SK-N-MC (cell line): ENCODE measurements at regions not wholly inside any gene's neighbourhood (a gene's known extent, or its start where the extent isn't known, plus 50 kb on each side); places are given as distances from the start of the nearest gene placed in this dataset.

Experiments used
- DNase-seq: peaks from one replicate; pipeline ENCODE4 v3.0.0-alpha.2; 2011; ENCODE audit warnings: low read depth, low spot score
- H3K27ac ChIP-seq: fragments of 200-600 bp; sonication (generic); 2 replicates; pipeline ENCODE4 v1.5.1; 2016; ENCODE audit warnings: mixed run types
- H3K36me3 ChIP-seq: fragments of 200-600 bp; sonication (generic); 2 replicates; pipeline ENCODE4 v1.6.1; 2017; ENCODE audit warnings: antibody characterized with exemption, low read length, mixed read lengths; ENCODE audit not compliant: insufficient read depth
- H3K4me3 ChIP-seq: fragments of 200-600 bp; sonication (generic); 2 replicates; pipeline ENCODE4 v1.5.1; 2016
- H3K9ac ChIP-seq: fragments of 200-600 bp; sonication (generic); 2 replicates; pipeline ENCODE4 v1.8.0; 2017; ENCODE audit warnings: mixed run types, mixed read lengths; ENCODE audit not compliant: insufficient read length
- H3K9me3 ChIP-seq: fragments of 200-600 bp; sonication (generic); 2 replicates; pipeline ENCODE4 v1.6.1; 2017; ENCODE audit warnings: low read depth, mild to moderate bottlenecking, antibody characterized with exemption, low read length, moderate library complexity, mixed read lengths
- EZH2 ChIP-seq: fragments of 200-600 bp; sonication (generic); IDR thresholded peaks from one replicate; pipeline ENCODE4 v1.6.1; 2017; ENCODE audit warnings: antibody characterized with exemption
- FOXP2 ChIP-seq: optimal IDR thresholded peaks from 2 replicates; pipeline ENCODE3; 2011; ENCODE audit warnings: mild to moderate bottlenecking, moderate library complexity; ENCODE audit not compliant: insufficient read depth; ENCODE audit errors: extremely low read length, control extremely low read depth
- POLR2AphosphoS5 ChIP-seq: IDR thresholded peaks from 2 replicates; pipeline ENCODE4 v1.6.1; 2012; ENCODE audit warnings: mild to moderate bottlenecking, low read depth, low read length, borderline replicate concordance

- Histone ChIP-seq H3K4me3 (peak overlapping the region; percentile 76), H3K9ac (peak overlapping the region; percentile 46), H3K27ac (0 out of 2 replicates have a peak overlapping the region, but pooled peaks have one; percentile 1), H3K36me3 (no peaks in the 10 kb centered on the region), H3K9me3 (no peaks in the 10 kb centered on the region)
- peak; percentile 56 for DNase-seq
- TF ChIP-seq POLR2AphosphoS5 = no peak
- TF ChIP-seq FOXP2 = no peak
- no peak for TF ChIP-seq EZH2
These were observed 407.9 kb downstream of the PCDH18 start for GRCh38 chr4:137124278-137124932.

GRCh38 chr4:137122876-137123275 lies 409.4 kb downstream of the PCDH18 start:
- no peak for TF ChIP-seq EZH2
- TF ChIP-seq POLR2AphosphoS5 = no peak
- no peak for TF ChIP-seq FOXP2
- no peak for DNase-seq
- no peaks in the 10 kb centered on the region for H3K9me3 ChIP-seq
- H3K9ac ChIP-seq = no peak overlapping the region
- H3K4me3 ChIP-seq = no peak overlapping the region
- H3K27ac ChIP-seq = no peak overlapping the region
- no peaks in the 10 kb centered on the region for H3K36me3 ChIP-seq

GRCh38 chr4:137116144-137116543 lies 416.1 kb downstream of the PCDH18 start:
- no peak overlapping the region for H3K27ac ChIP-seq
- H3K4me3 ChIP-seq = no peak overlapping the region
- H3K9ac ChIP-seq = no peak overlapping the region
- no peak for DNase-seq
- peaks cover 8% of the 10 kb centered on the region; the same call in 1 of the 2 replicates for H3K9me3 ChIP-seq
- no peaks in the 10 kb centered on the region for H3K36me3 ChIP-seq
- TF ChIP-seq EZH2 = no peak
- no peak for TF ChIP-seq POLR2AphosphoS5
- TF ChIP-seq FOXP2 = no peak

GRCh38 chr4:137106733-137107132 lies 425.6 kb downstream of the PCDH18 start:
- H3K9ac ChIP-seq = no peak overlapping the region
- H3K36me3 ChIP-seq = no peaks in the 10 kb centered on the region
- H3K4me3 ChIP-seq = no peak overlapping the region
- H3K27ac ChIP-seq = no peak overlapping the region
- H3K9me3 ChIP-seq = 0 out of 2 replicates have a peak, but pooled peaks cover 4% of the 10 kb centered on the region
- no peak for DNase-seq
- TF ChIP-seq EZH2 (no peak), FOXP2 (no peak), POLR2AphosphoS5 (no peak)

GRCh38 chr4:137106287-137106686 lies 426.0 kb downstream of the PCDH18 start:
- no peak for TF ChIP-seq EZH2
- TF ChIP-seq FOXP2 = no peak
- TF ChIP-seq POLR2AphosphoS5 = no peak
- DNase-seq = no peak
- Histone ChIP-seq H3K27ac (no peak overlapping the region), H3K9ac (no peak overlapping the region), H3K36me3 (no peaks in the 10 kb centered on the region), H3K9me3 (0 out of 2 replicates have a peak, but pooled peaks cover 4% of the 10 kb centered on the region), H3K4me3 (no peak overlapping the region)

GRCh38 chr4:137090951-137091350 lies 441.3 kb downstream of the PCDH18 start:
- Histone ChIP-seq H3K36me3 (no peaks in the 10 kb centered on the region), H3K27ac (no peak overlapping the region), H3K4me3 (no peak overlapping the region), H3K9ac (no peak overlapping the region), H3K9me3 (no peaks in the 10 kb centered on the region)
- TF ChIP-seq FOXP2 (no peak), POLR2AphosphoS5 (no peak), EZH2 (no peak)
- DNase-seq = no peak

GRCh38 chr4:137083571-137084135 lies 448.6 kb downstream of the PCDH18 start:
- no peaks in the 10 kb centered on the region for H3K36me3 ChIP-seq
- TF ChIP-seq FOXP2 = no peak
- no peak for TF ChIP-seq EZH2
- TF ChIP-seq POLR2AphosphoS5 = no peak
- H3K9me3 ChIP-seq = no peaks in the 10 kb centered on the region
- DNase-seq = no peak
- no peak overlapping the region for H3K9ac ChIP-seq
- no peak overlapping the region for H3K4me3 ChIP-seq
- no peak overlapping the region for H3K27ac ChIP-seq

GRCh38 chr4:137082061-137082460 lies 450.2 kb downstream of the PCDH18 start:
- no peaks in the 10 kb centered on the region for H3K9me3 ChIP-seq
- H3K36me3 ChIP-seq = no peaks in the 10 kb centered on the region
- H3K27ac ChIP-seq = no peak overlapping the region
- no peak overlapping the region for H3K9ac ChIP-seq
- TF ChIP-seq EZH2 = no peak
- no peak for TF ChIP-seq POLR2AphosphoS5
- TF ChIP-seq FOXP2 = no peak
- H3K4me3 ChIP-seq = no peak overlapping the region
- DNase-seq = no peak
